Osteocyte (in vitro differentiated cells): ENCODE measurements at regions not wholly inside any gene's neighbourhood (a gene's known extent, or its start where the extent isn't known, plus 50 kb on each side); places are given as distances from the start of the nearest gene placed in this dataset.

Source experiments
- DNase-seq: peaks from one replicate; pipeline ENCODE4 v3.0.0; 2021; ENCODE audit warnings: mixed read lengths; ENCODE audit not compliant: unreplicated experiment; ENCODE audit errors: extremely low spot score
- H3K27ac Mint-ChIP-seq: one replicate; pipeline ENCODE4 v1.8.0; 2021; ENCODE audit warnings: mild to moderate bottlenecking, mixed read lengths; ENCODE audit not compliant: unreplicated experiment
- H3K27me3 Mint-ChIP-seq: one replicate; pipeline ENCODE4 v1.8.0; 2021; ENCODE audit warnings: mixed read lengths; ENCODE audit not compliant: unreplicated experiment
- H3K36me3 Mint-ChIP-seq: one replicate; pipeline ENCODE4 v1.8.0; 2021; ENCODE audit warnings: mixed read lengths; ENCODE audit not compliant: unreplicated experiment
- H3K4me1 Mint-ChIP-seq: one replicate; pipeline ENCODE4 v1.8.0; 2021; ENCODE audit warnings: mixed read lengths; ENCODE audit not compliant: unreplicated experiment
- H3K4me3 Mint-ChIP-seq: one replicate; pipeline ENCODE4 v1.8.0; 2021; ENCODE audit warnings: mild to moderate bottlenecking, moderate library complexity, mixed read lengths; ENCODE audit not compliant: unreplicated experiment
- H3K9me3 Mint-ChIP-seq: one replicate; pipeline ENCODE4 v1.8.0; 2021; ENCODE audit warnings: mixed read lengths; ENCODE audit not compliant: unreplicated experiment
- TF ChIP-seq, protein P1 (sequence below): fragments of 200-600 bp; sonication (generic); IDR thresholded peaks from 2 replicates; pipeline ENCODE4 v1.5.0; 2021; ENCODE audit warnings: antibody characterized with exemption, mild to moderate bottlenecking, moderate library complexity

DNA sequence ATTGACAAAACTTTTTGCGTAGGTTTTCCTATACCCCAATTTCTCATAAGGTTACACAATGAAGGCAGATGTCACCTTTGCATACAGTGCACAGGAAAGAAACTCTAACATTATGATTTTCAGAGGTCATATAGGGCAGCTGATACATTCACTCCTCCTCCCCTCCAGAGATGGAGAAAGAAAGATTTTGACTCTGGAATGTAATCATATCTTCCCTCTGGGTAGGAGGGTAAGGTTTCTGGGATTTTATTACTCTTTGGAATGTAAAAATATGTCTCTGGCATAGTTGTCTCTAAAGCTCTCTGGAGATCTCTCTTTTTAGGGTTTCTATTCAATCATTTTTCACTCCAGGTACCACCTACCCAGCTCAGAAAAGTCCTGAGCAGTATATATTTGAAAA lies 398.3 kb downstream of the GPD2 start:
- Mint-ChIP-seq H3K4me1 (peaks cover 4% of the 10 kb centered on the region), H3K27me3 (peaks cover 28% of the 10 kb centered on the region), H3K4me3 (no peak overlapping the region), H3K36me3 (no peaks in the 10 kb centered on the region), H3K9me3 (no peaks in the 10 kb centered on the region), H3K27ac (no peak overlapping the region)
- no peak for DNase-seq
- TF ChIP-seq, protein P1, sequence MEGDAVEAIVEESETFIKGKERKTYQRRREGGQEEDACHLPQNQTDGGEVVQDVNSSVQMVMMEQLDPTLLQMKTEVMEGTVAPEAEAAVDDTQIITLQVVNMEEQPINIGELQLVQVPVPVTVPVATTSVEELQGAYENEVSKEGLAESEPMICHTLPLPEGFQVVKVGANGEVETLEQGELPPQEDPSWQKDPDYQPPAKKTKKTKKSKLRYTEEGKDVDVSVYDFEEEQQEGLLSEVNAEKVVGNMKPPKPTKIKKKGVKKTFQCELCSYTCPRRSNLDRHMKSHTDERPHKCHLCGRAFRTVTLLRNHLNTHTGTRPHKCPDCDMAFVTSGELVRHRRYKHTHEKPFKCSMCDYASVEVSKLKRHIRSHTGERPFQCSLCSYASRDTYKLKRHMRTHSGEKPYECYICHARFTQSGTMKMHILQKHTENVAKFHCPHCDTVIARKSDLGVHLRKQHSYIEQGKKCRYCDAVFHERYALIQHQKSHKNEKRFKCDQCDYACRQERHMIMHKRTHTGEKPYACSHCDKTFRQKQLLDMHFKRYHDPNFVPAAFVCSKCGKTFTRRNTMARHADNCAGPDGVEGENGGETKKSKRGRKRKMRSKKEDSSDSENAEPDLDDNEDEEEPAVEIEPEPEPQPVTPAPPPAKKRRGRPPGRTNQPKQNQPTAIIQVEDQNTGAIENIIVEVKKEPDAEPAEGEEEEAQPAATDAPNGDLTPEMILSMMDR = no peak

DNA sequence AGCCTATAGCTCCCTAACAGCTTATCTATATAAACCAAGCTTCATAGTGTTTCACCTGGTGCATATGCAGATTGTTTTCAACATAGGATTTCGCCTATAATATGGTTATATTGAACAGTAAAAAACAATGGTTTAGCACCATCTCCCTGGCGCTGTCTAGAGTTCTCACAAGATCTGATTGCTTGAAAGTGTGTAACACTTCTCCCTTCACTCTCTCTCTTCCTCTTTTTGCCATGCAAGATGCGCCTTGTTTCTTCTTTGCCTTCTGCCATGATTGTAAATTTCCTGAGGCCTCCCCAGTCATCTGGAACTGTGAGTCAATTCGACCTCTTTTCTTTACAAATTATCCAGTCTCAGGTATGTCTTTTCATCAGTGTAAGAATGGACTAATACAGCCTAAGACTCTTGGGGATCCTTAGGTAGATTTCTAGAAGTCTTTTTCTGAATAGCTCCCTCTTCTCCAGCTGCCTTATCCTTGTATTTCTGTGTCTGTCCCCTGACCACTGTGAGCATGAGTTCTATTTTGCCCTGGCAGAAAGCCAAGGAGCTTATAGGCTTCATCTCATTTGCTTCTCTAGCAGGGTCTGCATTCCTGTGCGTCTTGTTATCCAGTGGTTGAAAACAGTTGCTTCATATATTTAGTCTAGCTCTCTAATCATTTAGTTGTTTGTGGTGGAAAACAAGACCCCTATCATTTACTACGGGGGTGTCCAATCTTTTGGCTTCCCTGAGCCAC lies 401.6 kb downstream of the GPD2 start:
- Mint-ChIP-seq H3K27me3 (peaks cover 21% of the 10 kb centered on the region), H3K4me1 (peaks cover 4% of the 10 kb centered on the region), H3K27ac (no peak overlapping the region), H3K36me3 (no peaks in the 10 kb centered on the region), H3K9me3 (no peaks in the 10 kb centered on the region), H3K4me3 (no peak overlapping the region)
- TF ChIP-seq, protein P1 = no peak
- no peak for DNase-seq

DNA sequence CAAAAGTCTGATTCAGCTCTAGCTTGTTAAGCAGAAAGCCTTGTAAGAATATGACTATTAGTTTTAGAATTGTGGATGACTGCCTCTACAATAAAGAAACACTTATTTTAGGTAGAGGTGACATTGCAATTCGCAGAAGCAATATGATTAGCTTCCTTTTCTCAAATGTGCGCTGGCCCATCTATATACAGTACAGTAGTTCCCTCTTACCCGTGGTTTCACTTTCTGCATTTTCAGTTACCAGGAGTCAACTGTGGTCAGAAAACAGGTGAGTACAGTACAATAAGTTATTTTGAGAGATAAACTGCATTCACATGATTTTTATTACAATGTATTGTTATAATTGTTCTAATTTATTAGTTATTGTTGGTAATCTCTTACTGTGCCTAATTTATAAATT lies 405.1 kb downstream of the GPD2 start:
- Mint-ChIP-seq H3K36me3 (no peaks in the 10 kb centered on the region), H3K27me3 (peaks cover 36% of the 10 kb centered on the region), H3K27ac (no peak overlapping the region), H3K9me3 (no peaks in the 10 kb centered on the region), H3K4me1 (peaks cover 4% of the 10 kb centered on the region), H3K4me3 (no peak overlapping the region)
- TF ChIP-seq, protein P1 = no peak
- DNase-seq = no peak

DNA sequence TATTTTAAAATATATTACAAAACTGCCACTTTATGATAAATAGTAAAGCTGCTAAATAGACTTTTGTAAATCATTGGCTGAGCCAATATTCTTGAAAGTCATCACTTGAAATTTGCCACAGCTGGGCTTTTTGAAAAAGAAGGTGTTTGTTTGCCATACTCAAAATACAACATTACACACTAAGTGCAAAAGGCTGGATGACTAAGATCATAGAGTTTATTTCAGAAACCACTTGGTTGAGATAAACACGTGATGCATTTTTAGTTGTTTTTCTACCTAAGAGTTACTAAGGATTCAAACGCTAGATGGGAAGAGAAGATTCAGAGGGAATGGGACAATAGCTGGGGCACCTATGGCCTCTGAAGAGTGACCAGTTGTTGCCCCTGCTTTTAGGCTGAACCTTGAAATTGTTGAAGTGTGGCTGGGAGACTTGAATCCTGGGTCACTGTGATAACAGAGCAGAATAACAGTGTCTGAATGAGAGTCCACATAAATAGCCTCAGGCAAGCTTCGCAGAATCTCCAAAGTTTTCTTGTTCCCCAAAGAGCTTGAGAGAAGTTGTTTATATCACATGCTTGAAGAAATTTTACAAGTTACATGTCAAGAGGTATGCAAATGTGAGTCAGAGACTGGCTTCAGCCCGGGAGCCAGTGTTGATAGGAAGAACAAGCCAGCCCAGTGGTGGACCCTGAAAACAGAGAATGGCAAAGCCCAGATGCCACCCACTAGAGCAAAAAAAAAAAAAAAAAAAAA lies 409.8 kb downstream of the GPD2 start:
- Mint-ChIP-seq H3K4me3 (no peak overlapping the region), H3K9me3 (no peaks in the 10 kb centered on the region), H3K4me1 (no peaks in the 10 kb centered on the region), H3K36me3 (no peaks in the 10 kb centered on the region), H3K27ac (no peak overlapping the region), H3K27me3 (peaks cover 28% of the 10 kb centered on the region)
- no peak for DNase-seq
- TF ChIP-seq, protein P1 = no peak

DNA sequence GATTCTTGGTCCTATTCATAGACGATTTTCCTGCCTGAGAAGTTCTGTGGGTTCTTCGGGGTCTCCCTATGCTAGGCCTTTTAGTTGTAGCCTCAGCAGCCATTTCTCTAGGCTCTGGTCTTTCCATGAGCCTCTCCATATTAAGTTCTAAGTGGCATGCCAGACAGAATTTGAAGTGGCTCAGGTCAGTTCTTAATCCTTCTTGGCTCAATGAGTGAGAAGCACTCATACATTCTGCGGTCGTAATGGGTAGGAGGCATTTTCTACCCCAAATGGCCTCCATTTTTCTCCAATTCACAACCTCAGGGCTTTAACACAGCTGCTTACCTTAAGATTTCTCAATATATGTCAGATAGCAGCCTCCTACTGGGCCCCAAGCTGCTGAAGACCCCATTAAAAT lies 405.3 kb upstream of the GALNT5 start:
- TF ChIP-seq, protein P1 = no peak
- no peak for DNase-seq
- peaks cover 19% of the 10 kb centered on the region for H3K27me3 Mint-ChIP-seq
- H3K4me1 Mint-ChIP-seq = no peaks in the 10 kb centered on the region
- no peaks in the 10 kb centered on the region for H3K36me3 Mint-ChIP-seq
- no peaks in the 10 kb centered on the region for H3K9me3 Mint-ChIP-seq
- no peak overlapping the region for H3K4me3 Mint-ChIP-seq
- H3K27ac Mint-ChIP-seq = no peak overlapping the region
